ENCODE measurements at regions not wholly inside any gene's neighbourhood (a gene's known extent, or its start where the extent isn't known, plus 50 kb on each side); places are given as distances from the start of the nearest gene placed in this dataset.

- no peak for DNase-seq
These were observed 185.7 kb upstream of the ZEB2 start for GRCh38 chr2:144705328-144706245.

GRCh38 chr2:144704709-144705095 lies 184.8 kb upstream of the ZEB2 start:
- no peak for DNase-seq

GRCh38 chr2:144703852-144704708 lies 184.2 kb upstream of the ZEB2 start:
- DNase-seq, result no peak

GRCh38 chr2:144702051-144702450 lies 182.1 kb upstream of the ZEB2 start:
- DNase-seq, result no peak

GRCh38 chr2:144701259-144701658 lies 181.3 kb upstream of the ZEB2 start:
- DNase-seq, result no peak

GRCh38 chr2:144698156-144698555 lies 178.2 kb upstream of the ZEB2 start:
- DNase-seq, result no peak

- DNase-seq, result no peak
These were observed 175.7 kb upstream of the ZEB2 start for GRCh38 chr2:144695657-144696056.

- DNase-seq, result peak; percentile 74
These were observed 174.5 kb upstream of the ZEB2 start for GRCh38 chr2:144694456-144694855.

- DNase-seq, result no peak
These were observed 173.3 kb upstream of the ZEB2 start for GRCh38 chr2:144693179-144693578.

GRCh38 chr2:144692661-144693060 lies 172.7 kb upstream of the ZEB2 start:
- DNase-seq, result no peak

- DNase-seq, result no peak
These were observed 170.9 kb upstream of the ZEB2 start for GRCh38 chr2:144690771-144691170.

- no peak for DNase-seq
These were observed 166.7 kb upstream of the ZEB2 start for GRCh38 chr2:144686518-144687215.

GRCh38 chr2:144683966-144684365 lies 164.0 kb upstream of the ZEB2 start:
- DNase-seq, result no peak

- DNase-seq, result no peak
These were observed 163.3 kb upstream of the ZEB2 start for GRCh38 chr2:144683107-144683753.

- peak; percentile 19 for DNase-seq
These were observed 162.3 kb upstream of the ZEB2 start for GRCh38 chr2:144682248-144682647.

- peak; percentile 64 for DNase-seq
These were observed 161.5 kb upstream of the ZEB2 start for GRCh38 chr2:144681389-144681788.

- peak; percentile 81 for DNase-seq
These were observed 160.0 kb upstream of the ZEB2 start for GRCh38 chr2:144679942-144680341.

- DNase-seq, result no peak
These were observed 158.8 kb upstream of the ZEB2 start for GRCh38 chr2:144678736-144679135.

- DNase-seq, result peak; percentile 76
These were observed 155.8 kb upstream of the ZEB2 start for GRCh38 chr2:144675731-144676130.

GRCh38 chr2:144675331-144675730 lies 155.4 kb upstream of the ZEB2 start:
- DNase-seq, result no peak

- no peak for DNase-seq
These were observed 154.2 kb upstream of the ZEB2 start for GRCh38 chr2:144674071-144674470.

- no peak for DNase-seq
These were observed 153.5 kb upstream of the ZEB2 start for GRCh38 chr2:144673456-144673855.

All from NCI-H1105 treated with DMSO at 0.1 percent for 48 hours (cell line).